ENCODE measurements at regions not wholly inside any gene's neighbourhood (a gene's known extent, or its start where the extent isn't known, plus 50 kb on each side); places are given as distances from the start of the nearest gene placed in this dataset.

DNA sequence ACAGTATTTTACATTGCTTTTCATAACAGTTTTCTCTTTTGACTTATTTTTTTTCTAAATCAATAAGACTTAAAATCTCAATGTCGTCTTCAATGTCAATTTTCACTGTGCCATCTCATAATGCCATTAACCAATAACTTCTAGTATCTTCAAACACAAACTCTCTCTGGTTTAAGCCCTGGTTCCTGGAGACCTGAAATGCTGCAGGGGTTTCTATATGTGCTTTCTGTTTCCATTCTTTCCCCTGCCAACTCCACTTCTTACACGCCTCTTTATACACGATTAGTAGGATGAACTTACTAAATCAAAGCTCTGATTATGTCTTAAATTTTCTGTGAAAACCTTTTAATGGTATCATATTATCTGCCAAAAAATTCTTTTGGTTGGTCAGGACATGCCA, 191.4 kb downstream of the AMY1C start:
- H3K27me3 ChIP-seq (replicated peaks; ENCODE audit: insufficient read depth), result no peaks in the 10 kb centered on the region
- TF ChIP-seq, protein P1, sequence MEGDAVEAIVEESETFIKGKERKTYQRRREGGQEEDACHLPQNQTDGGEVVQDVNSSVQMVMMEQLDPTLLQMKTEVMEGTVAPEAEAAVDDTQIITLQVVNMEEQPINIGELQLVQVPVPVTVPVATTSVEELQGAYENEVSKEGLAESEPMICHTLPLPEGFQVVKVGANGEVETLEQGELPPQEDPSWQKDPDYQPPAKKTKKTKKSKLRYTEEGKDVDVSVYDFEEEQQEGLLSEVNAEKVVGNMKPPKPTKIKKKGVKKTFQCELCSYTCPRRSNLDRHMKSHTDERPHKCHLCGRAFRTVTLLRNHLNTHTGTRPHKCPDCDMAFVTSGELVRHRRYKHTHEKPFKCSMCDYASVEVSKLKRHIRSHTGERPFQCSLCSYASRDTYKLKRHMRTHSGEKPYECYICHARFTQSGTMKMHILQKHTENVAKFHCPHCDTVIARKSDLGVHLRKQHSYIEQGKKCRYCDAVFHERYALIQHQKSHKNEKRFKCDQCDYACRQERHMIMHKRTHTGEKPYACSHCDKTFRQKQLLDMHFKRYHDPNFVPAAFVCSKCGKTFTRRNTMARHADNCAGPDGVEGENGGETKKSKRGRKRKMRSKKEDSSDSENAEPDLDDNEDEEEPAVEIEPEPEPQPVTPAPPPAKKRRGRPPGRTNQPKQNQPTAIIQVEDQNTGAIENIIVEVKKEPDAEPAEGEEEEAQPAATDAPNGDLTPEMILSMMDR (IDR thresholded peaks at IDR 0.05), result no peak
- no peaks in the 10 kb centered on the region for H3K36me3 ChIP-seq
- no peaks in the 10 kb centered on the region for H3K9me3 ChIP-seq
- H3K4me1 ChIP-seq (ENCODE audit: control insufficient read depth in 1 of 2, low read depth in 2 of 2), result no peaks in the 10 kb centered on the region
- no peak overlapping the region for H3K27ac ChIP-seq
- DNase-seq (ENCODE audit: low spot score), result no peak
- no peak for ATAC-seq (ENCODE audit: insufficient number of reproducible peaks, low FRiP score, low read depth)
- no peak overlapping the region for H3K4me3 ChIP-seq

DNA sequence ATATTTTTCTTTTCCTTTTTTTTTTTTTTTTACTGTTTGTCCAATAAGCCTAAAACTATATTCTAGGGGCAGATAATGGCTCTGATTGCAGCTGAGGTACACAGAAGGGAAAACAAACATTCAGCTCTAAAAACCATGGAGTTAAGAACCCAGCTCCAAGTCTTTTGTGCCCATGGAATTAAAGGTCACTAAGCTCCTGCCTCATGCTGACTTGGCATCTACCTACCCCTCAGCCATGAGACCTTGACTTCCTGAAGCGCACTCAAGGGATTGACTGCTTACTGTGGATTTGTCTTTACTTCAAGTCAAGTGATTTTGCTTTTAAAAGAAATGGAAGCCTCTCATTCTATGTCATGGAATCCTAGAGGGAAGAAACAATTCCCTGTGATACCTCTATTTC, 192.3 kb downstream of the AMY1C start:
- Histone ChIP-seq H3K4me1 (ENCODE audit: control insufficient read depth in 1 of 2, low read depth in 2 of 2) (no peaks in the 10 kb centered on the region), H3K4me3 (no peak overlapping the region), H3K27me3 (replicated peaks; ENCODE audit: insufficient read depth) (no peaks in the 10 kb centered on the region), H3K27ac (no peak overlapping the region), H3K36me3 (no peaks in the 10 kb centered on the region), H3K9me3 (no peaks in the 10 kb centered on the region)
- ATAC-seq (ENCODE audit: insufficient number of reproducible peaks, low FRiP score, low read depth) (no peak), DNase-seq (ENCODE audit: low spot score) (no peak)
- TF ChIP-seq, protein P1 (IDR thresholded peaks at IDR 0.05), result no peak

DNA sequence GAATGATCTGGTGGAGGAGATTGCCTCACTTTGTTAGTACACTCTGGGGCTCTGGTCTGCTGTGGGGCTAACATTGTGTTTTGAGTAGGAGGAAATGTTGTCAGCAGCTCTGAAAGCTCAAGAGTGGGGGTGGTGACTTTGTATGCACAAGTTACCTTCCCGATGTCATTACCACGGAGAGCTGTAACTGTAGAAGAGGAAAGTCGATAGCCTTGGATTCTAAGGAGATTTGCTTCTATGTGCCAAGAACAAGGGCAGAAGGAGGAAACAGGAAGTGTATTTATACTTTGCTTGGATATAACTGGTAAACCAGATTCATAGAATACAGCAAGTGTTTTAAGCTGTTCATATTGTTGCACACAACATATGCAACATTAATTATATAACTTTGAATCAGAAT, 196.1 kb downstream of the AMY1C start:
- TF ChIP-seq, protein P1 (IDR thresholded peaks at IDR 0.05), result no peak
- no peak for ATAC-seq (ENCODE audit: insufficient number of reproducible peaks, low FRiP score, low read depth)
- DNase-seq (ENCODE audit: low spot score), result no peak

DNA sequence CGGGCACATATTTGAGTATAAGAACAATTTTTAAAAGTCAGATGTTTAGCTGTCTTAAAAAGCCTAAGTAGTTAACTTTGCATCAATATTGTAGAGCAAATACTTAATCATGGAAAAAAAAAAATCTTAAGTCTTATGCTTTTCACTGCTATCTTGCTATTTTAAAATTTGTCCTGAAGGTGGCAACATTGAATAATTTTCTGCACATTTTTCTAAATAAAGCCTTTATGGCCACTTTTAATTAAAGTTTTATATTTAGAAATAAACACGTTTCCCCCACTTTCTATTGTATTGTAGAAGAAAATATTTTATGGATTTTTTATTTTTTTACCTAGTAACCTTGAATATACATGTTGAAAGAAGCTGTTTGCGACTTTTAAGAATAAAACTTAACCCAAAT, 198.8 kb downstream of the AMY1C start:
- DNase-seq (ENCODE audit: low spot score) (no peak), ATAC-seq (ENCODE audit: insufficient number of reproducible peaks, low FRiP score, low read depth) (no peak)
- Histone ChIP-seq H3K4me3 (no peak overlapping the region), H3K27ac (no peak overlapping the region), H3K36me3 (no peaks in the 10 kb centered on the region), H3K9me3 (no peaks in the 10 kb centered on the region), H3K27me3 (replicated peaks; ENCODE audit: insufficient read depth) (no peaks in the 10 kb centered on the region), H3K4me1 (ENCODE audit: control insufficient read depth in 1 of 2, low read depth in 2 of 2) (no peaks in the 10 kb centered on the region)
- TF ChIP-seq, protein P1 (IDR thresholded peaks at IDR 0.05), result no peak

More for the DNA sequence above, 196.1 kb downstream of the AMY1C start:
- Histone ChIP-seq H3K4me1 (ENCODE audit: control insufficient read depth in 1 of 2, low read depth in 2 of 2) (no peaks in the 10 kb centered on the region), H3K4me3 (no peak overlapping the region), H3K36me3 (no peaks in the 10 kb centered on the region), H3K27me3 (replicated peaks; ENCODE audit: insufficient read depth) (no peaks in the 10 kb centered on the region), H3K9me3 (no peaks in the 10 kb centered on the region), H3K27ac (no peak overlapping the region)

DNA sequence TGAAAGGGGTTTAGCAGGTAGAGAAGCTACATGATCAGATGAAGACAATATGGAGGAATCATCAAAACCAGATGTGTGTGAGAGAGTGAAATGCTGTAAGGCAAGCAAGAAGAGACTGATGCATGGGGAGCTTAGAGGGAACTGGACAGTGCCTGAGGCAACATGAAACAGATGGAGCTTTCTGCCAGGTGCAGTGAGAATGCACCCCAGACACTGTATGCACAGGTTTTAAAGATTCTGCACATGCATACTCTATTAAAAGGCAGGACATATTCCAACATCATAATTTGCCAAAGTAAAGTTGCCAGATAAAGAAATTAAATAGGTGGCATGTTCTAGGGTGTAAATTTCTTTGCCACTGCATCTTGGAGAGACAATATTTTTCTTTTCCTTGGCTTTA, 200.1 kb downstream of the AMY1C start:
- no peak for DNase-seq (ENCODE audit: low spot score)
- Histone ChIP-seq H3K4me3 (no peak overlapping the region), H3K4me1 (ENCODE audit: control insufficient read depth in 1 of 2, low read depth in 2 of 2) (no peaks in the 10 kb centered on the region), H3K9me3 (no peaks in the 10 kb centered on the region), H3K36me3 (no peaks in the 10 kb centered on the region), H3K27ac (no peak overlapping the region), H3K27me3 (replicated peaks; ENCODE audit: insufficient read depth) (no peaks in the 10 kb centered on the region)
- ATAC-seq (ENCODE audit: insufficient number of reproducible peaks, low FRiP score, low read depth), result no peak
- TF ChIP-seq, protein P1 (IDR thresholded peaks at IDR 0.05), result no peak

Data from thoracic aorta (tissue), 2 donors.